ENCODE measurements at regions not wholly inside any gene's neighbourhood (a gene's known extent, or its start where the extent isn't known, plus 50 kb on each side); places are given as distances from the start of the nearest gene placed in this dataset.

DNA sequence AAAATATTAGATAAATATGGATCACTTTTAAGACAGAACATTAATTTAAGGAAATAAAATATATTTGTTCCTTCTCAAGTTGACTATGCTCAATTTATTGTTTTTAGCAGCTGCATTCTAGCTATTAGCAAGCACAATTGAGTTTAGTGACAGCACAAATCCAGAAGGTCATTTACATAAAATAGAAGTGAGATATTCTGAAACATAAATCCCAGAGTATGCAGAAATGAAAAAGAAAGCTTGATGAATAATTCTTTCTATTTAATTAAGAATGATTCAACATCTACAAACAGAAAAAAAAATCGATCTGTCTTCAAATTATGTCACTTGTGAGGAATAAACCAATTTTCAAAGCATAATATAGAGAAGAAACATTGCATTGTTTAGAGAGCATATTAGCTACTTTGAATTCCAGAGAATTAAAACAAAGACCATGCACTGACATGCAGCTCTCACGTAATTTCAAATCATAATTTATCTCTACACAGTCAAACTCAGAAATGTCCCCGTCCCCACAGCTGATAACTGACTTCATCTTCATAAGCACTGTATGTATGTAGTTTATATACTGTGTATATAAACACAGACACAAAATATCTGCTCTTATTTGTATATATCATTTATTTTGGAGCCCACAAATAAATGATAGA, 458.4 kb downstream of the TMX3 start:
- intact Hi-C loops (cut with micrococcal nuclease; ENCODE audit: unreplicated experiment), result no loop called here
- no peaks in the 10 kb centered on the region for H3K36me3 Mint-ChIP-seq (ENCODE audit: insufficient read depth, unreplicated experiment)
- H3K4me1 Mint-ChIP-seq (ENCODE audit: low read depth, unreplicated experiment), result no peaks in the 10 kb centered on the region
- no TSS peak for BruUV-seq (replicated peaks)
- H3K27me3 Mint-ChIP-seq (ENCODE audit: unreplicated experiment), result no peaks in the 10 kb centered on the region
- H3K27ac Mint-ChIP-seq (ENCODE audit: unreplicated experiment), result no peak overlapping the region
- DNase-seq, result no peak
- H3K9me3 Mint-ChIP-seq (ENCODE audit: low read depth, unreplicated experiment), result no peaks in the 10 kb centered on the region
- CTCF ChIA-PET, result no interaction called here
- no peak overlapping the region for H3K4me3 Mint-ChIP-seq (ENCODE audit: low read depth, unreplicated experiment)
- TF ChIP-seq, protein P1, sequence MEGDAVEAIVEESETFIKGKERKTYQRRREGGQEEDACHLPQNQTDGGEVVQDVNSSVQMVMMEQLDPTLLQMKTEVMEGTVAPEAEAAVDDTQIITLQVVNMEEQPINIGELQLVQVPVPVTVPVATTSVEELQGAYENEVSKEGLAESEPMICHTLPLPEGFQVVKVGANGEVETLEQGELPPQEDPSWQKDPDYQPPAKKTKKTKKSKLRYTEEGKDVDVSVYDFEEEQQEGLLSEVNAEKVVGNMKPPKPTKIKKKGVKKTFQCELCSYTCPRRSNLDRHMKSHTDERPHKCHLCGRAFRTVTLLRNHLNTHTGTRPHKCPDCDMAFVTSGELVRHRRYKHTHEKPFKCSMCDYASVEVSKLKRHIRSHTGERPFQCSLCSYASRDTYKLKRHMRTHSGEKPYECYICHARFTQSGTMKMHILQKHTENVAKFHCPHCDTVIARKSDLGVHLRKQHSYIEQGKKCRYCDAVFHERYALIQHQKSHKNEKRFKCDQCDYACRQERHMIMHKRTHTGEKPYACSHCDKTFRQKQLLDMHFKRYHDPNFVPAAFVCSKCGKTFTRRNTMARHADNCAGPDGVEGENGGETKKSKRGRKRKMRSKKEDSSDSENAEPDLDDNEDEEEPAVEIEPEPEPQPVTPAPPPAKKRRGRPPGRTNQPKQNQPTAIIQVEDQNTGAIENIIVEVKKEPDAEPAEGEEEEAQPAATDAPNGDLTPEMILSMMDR (IDR thresholded peaks at IDR 0.05; ENCODE audit: unreplicated experiment), result no peak

DNA sequence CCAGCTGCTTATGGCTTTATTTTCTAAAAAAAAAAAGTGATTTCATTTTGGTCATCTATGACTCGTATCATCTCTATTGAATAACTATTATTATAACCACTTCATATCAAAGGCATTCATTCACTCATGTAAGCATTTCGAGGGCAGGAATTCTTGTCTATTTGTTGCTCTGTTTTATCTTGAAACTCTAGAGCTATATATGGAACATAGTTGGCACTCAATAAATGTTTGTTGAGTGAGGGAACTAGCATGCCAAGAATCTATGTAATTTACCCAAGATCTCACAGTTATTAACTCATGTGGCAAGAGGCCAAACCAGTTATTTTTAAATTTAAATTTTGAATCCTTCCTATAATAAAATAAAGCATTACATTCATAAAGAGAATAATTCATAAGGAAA, 470.1 kb downstream of the TMX3 start:
- no peak overlapping the region for H3K4me3 Mint-ChIP-seq (ENCODE audit: low read depth, unreplicated experiment)
- H3K36me3 Mint-ChIP-seq (ENCODE audit: insufficient read depth, unreplicated experiment), result no peaks in the 10 kb centered on the region
- no peak overlapping the region for H3K27ac Mint-ChIP-seq (ENCODE audit: unreplicated experiment)
- no TSS peak for BruUV-seq (replicated peaks)
- TF ChIP-seq, protein P1 (IDR thresholded peaks at IDR 0.05; ENCODE audit: unreplicated experiment), result no peak
- no peaks in the 10 kb centered on the region for H3K4me1 Mint-ChIP-seq (ENCODE audit: low read depth, unreplicated experiment)
- intact Hi-C loops (cut with micrococcal nuclease; ENCODE audit: unreplicated experiment), result no loop called here
- CTCF ChIA-PET, result no interaction called here
- H3K9me3 Mint-ChIP-seq (ENCODE audit: low read depth, unreplicated experiment), result no peaks in the 10 kb centered on the region
- no peak for DNase-seq
- H3K27me3 Mint-ChIP-seq (ENCODE audit: unreplicated experiment), result no peaks in the 10 kb centered on the region

DNA sequence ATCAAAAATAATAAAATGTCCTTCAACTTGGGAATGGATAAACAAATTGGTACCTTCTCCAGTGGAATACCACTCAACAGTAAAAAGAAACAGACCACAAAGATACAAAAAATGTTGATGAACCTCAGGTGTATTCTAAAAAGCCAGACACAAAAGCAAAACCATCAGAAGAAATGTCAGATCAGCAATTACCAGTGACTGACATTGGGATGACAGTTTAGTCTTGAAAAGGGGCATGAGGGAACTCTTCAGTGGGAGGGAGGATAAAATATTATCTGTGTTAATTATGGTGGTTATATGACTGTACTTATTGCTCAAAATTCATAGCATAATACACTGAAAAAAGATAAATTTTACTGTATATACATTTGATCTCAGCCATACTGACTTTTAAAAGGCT, 473.0 kb downstream of the TMX3 start:
- H3K27ac Mint-ChIP-seq (ENCODE audit: unreplicated experiment), result no peak overlapping the region
- DNase-seq, result no peak
- intact Hi-C loops (cut with micrococcal nuclease; ENCODE audit: unreplicated experiment), result no loop called here
- H3K4me3 Mint-ChIP-seq (ENCODE audit: low read depth, unreplicated experiment), result no peak overlapping the region
- no peaks in the 10 kb centered on the region for H3K36me3 Mint-ChIP-seq (ENCODE audit: insufficient read depth, unreplicated experiment)
- no peaks in the 10 kb centered on the region for H3K9me3 Mint-ChIP-seq (ENCODE audit: low read depth, unreplicated experiment)
- H3K27me3 Mint-ChIP-seq (ENCODE audit: unreplicated experiment), result no peaks in the 10 kb centered on the region
- BruUV-seq (replicated peaks), result no TSS peak
- TF ChIP-seq, protein P1 (IDR thresholded peaks at IDR 0.05; ENCODE audit: unreplicated experiment), result no peak
- CTCF ChIA-PET, result no interaction called here
- no peaks in the 10 kb centered on the region for H3K4me1 Mint-ChIP-seq (ENCODE audit: low read depth, unreplicated experiment)

DNA sequence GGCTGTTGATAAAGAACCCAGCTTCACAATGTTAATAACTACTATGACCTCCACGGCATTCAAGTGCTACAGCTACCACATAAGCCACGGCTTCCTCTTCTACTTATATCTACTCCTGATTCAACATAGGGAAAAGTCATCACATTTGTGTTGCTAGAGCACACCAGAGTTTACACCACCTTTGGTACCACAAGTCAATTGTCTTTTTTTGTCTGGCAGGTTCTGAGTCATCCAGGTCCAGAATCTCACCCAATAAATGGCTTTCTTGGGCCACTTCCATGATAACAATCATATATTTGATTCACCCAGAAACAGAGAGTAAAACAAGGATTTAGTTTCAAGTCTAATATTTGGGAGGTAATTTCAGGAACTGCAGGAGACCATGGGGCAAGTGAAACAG, 480.2 kb downstream of the TMX3 start:
- CTCF ChIA-PET, result no interaction called here
- BruUV-seq (replicated peaks), result no TSS peak
- intact Hi-C loops (cut with micrococcal nuclease; ENCODE audit: unreplicated experiment), result no loop called here
- Mint-ChIP-seq H3K27me3 (ENCODE audit: unreplicated experiment) (no peaks in the 10 kb centered on the region), H3K9me3 (ENCODE audit: low read depth, unreplicated experiment) (no peaks in the 10 kb centered on the region), H3K27ac (ENCODE audit: unreplicated experiment) (no peak overlapping the region), H3K36me3 (ENCODE audit: insufficient read depth, unreplicated experiment) (no peaks in the 10 kb centered on the region), H3K4me1 (ENCODE audit: low read depth, unreplicated experiment) (no peaks in the 10 kb centered on the region), H3K4me3 (ENCODE audit: low read depth, unreplicated experiment) (no peak overlapping the region)
- TF ChIP-seq, protein P1 (IDR thresholded peaks at IDR 0.05; ENCODE audit: unreplicated experiment), result no peak
- DNase-seq, result no peak
